GM21515 (cell line): ENCODE measurements at regions not wholly inside any gene's neighbourhood (a gene's known extent, or its start where the extent isn't known, plus 50 kb on each side); places are given as distances from the start of the nearest gene placed in this dataset.

Source experiments
- ATAC-seq: cut with Tn5 transposase; IDR thresholded peaks from one replicate; pipeline ENCODE4 v1.9.1; 2021; ENCODE audit not compliant: unreplicated experiment

GRCh38 chrX:10047133-10047532 lies 80.0 kb downstream of the CLDN34 start:
- no peak for ATAC-seq

DNA sequence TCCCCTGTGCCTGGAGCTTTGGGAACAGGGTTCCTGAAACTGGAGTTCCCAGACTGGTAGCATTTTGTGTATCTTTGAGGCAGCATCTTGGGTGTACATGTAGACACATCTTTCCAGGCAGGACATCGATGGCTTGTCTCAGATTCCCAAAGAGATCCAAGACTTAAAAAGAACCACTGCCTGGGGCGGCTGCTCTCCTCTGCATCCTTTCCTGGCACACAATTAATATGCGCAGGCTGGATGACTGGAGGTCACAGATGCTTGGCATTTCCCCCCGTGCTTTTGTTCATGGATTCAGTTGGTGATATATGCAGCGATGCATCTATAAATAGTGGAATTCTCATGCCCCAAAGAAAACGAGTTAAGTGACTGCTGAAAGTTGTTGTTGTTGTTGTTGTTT lies 80.5 kb downstream of the CLDN34 start:
- ATAC-seq: no peak

- no peak for ATAC-seq
These were observed 80.9 kb downstream of the CLDN34 start for GRCh38 chrX:10048076-10048475.

DNA sequence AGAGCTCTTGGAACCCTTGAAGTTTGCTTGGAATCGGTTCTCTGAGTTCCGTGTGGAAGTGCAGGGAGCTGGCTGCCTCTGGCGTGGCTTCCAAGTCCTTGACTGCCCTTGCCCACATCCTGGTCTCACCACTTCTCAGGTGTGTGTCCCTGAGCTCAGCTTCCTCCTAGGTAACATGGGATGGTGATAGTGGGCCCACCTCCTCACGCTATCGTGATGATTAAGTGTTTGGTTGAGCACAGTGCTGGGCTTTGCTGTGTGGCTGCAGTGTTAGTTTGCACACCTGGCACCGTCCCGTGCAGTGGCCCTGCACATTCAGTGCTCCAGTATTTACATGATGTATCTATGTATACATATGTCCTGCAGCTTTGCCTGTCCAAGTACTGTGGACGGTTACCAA lies 81.5 kb downstream of the CLDN34 start:
- no peak for ATAC-seq

GRCh38 chrX:10049236-10049635 lies 82.1 kb downstream of the CLDN34 start:
- ATAC-seq: no peak

DNA sequence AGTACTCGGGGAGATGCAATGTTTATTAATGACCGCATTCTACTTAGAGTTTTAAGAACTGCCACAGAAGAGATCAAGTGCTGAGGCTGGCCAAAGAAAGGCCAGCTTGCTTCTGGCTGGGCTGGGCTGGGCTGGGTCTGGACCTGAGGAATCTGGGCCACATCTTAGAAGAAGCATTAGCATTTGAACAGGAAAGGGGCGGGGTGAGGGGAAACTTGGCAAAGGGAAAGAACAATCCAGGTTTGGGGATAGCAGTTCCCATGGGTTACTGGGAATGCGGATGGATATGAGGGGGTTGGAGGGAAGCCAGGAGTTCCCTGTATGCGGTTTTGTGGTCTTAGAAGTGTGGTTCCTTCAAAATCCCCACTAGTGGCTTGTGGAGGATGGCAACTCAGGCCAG lies 83.3 kb downstream of the CLDN34 start:
- ATAC-seq: no peak

- no peak for ATAC-seq
These were observed 84.8 kb downstream of the CLDN34 start for GRCh38 chrX:10051866-10052480.

DNA sequence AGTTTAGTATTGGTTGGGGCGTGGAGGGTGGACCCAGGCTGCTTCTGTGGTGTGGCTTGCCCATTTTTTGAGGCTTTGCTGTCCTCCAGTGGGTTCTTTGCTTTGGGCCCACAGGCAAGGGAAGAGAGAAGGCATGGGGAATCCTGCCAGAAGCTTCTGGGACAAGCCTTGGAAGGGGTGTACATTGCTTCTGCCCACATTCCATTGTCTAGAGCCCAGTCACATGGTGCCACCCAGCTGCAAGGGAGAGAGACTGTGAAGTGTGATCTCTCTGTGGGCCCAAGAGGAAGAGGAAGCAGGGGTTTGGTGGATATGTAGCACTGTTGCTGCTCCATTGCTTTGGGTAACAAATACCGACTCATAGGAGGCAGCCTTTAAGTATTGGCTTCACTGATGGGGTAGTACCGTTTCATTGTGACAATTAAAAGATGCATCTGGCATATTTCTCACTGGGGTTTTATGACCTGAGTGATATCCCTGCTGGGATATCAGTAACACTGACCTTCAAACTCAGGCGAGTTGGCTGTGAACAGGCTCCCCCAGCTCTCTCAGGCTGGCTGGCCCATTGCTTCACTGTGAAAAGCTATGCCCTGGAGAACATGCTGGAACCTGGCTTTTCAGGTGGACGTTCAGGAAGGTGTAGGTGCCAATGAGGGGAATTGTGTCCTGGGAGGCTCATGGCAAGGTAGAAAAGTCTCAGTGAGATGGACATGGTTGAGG lies 85.9 kb downstream of the CLDN34 start:
- no peak for ATAC-seq

GRCh38 chrX:10054396-10054795 lies 87.2 kb downstream of the CLDN34 start:
- ATAC-seq: no peak

- no peak for ATAC-seq
These were observed 88.3 kb downstream of the CLDN34 start for GRCh38 chrX:10055430-10055829.

- ATAC-seq: no peak
These were observed 94.4 kb upstream of the CLCN4 start for GRCh38 chrX:10062352-10062751.

- no peak for ATAC-seq
These were observed 93.8 kb upstream of the CLCN4 start for GRCh38 chrX:10062980-10063379.

DNA sequence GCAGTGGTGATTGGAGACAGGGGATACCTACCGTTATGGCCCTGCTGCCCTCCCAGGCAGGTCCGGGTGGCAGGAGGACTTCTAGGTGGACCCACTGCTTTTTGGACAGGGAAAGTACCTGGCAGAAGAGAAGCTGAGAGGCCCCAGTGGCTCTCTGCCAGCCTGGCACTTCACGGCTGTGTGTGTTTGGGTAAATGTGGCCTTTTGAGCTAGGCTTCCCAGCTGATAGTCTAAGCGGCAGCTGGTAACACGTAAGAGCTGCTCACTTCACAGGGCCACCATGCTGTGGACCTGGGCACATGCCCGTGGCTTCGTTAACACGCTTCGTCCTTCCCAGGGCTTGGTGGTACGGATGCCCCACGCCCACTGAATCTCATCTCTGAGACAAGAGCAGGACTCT lies 92.0 kb upstream of the CLCN4 start:
- ATAC-seq: no peak

GRCh38 chrX:10070714-10071436 lies 85.9 kb upstream of the CLCN4 start:
- no peak for ATAC-seq

DNA sequence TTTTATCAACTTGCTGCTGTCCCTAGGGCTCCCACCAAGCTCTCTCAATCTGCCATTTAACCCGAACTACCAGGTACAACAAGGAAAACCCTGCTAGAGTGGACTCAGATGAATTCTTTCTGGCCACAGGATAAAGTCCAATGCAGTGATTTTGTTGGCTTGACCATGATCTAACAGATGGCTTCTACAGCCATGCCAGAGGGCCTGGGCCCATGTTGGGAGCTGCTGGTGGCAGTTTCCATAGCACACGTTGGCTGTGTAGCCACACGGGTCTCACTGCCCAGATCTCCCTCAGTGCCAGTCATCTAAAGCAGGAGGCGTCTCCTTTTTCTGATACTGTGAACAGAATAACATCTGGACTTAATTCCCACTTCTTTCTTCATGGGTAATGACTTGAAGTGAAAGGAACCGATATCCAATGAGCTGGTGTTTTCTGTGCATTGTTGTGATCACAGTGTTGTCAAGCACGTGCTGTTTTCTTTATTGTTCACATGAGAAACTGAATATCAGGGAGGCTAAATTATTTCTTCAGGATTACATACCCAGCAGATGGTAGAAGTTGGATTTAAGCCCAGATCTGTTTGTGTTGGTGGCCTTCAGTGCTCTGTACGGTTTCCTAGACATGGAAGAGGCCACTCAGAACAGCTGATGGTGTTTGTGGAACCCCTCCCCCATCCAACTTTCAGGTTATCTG lies 85.2 kb upstream of the CLCN4 start:
- ATAC-seq: no peak

- no peak for ATAC-seq
These were observed 83.8 kb upstream of the CLCN4 start for GRCh38 chrX:10072786-10073568.

DNA sequence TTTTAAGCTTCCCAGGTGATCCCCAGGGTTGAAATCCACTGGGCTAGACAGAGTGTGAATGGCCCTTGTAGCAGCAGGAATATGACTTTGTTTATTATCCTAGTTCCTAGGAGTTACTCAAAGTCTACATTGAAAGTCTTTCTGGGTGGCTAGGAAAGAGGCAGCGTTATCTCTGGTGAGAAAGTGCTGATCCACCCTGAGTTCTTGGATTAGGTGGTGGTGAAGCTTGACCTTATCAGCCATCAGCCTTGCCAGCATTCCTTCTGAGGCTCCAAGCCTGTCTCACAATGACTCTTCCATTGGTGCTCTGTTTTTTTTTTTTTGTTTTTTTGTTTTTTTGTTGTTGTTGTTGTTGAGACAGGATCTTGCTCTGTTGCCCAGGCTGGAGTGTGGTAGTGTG lies 83.1 kb upstream of the CLCN4 start:
- ATAC-seq: no peak

DNA sequence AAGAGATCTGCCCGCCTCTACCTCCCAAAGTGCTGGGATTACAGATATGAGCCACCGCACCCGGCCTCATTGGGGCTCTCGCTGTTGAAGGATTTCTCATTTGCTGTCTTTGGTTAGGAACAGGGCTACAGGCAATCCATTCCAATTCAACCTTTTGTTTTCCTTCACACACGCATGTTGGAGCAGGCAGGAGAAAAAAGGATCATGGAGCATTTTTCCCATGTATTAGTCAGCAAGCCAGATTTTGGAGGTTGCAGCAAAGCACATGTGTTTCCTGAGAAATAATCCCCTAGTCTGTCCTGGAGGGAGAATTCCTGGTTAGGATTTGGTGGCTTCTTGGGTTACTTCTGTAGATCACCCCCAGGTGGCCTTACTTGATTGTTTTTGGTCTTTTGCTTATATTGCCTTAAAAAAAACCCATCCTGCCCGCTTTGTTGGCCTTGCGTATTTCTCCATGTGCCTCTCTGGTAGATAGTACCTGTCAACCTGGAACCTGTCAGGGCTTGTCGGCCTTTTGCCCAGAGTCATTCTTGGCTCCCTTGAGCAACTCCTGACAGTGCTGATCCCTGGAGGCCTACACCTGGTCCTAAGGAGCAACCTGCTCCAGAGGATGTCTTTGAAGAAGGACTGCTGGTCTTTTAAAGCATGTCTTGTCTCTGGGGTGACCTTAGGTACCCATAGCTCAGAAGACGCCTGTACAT lies 82.4 kb upstream of the CLCN4 start:
- ATAC-seq: no peak

- no peak for ATAC-seq
These were observed 80.0 kb upstream of the CLCN4 start for GRCh38 chrX:10076765-10077164.

GRCh38 chrX:10077425-10078188 lies 79.2 kb upstream of the CLCN4 start:
- ATAC-seq: no peak
